ENCODE measurements at regions not wholly inside any gene's neighbourhood (a gene's known extent, or its start where the extent isn't known, plus 50 kb on each side); places are given as distances from the start of the nearest gene placed in this dataset.

DNA sequence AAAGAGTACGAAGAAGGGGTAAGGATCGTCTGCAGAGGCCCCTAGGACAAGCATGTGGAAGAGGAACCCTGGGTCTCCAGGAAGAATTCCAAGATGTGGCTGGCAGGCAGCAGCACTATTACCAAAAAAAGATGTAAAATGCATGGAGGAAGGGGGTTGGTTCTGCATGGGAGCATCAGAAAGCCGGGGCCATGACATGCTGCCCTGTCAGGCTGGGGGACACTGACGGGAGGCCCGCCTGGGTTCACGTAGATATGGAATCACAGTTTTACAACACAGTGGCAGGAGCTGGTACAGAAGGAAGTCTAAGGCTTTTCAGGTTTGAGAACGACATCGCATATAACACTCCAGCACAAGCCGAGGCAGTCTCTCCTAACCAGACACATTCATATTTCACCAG is 150.0 kb upstream of the GSC start:
- TF ChIP-seq CTCF (IDR thresholded peaks at IDR 0.05): no peak
- no peak for TF ChIP-seq EZH2 (IDR thresholded peaks at IDR 0.05)

All from neural progenitor cell (in vitro differentiated cells).